H1 (cell line): ENCODE measurements at regions not wholly inside any gene's neighbourhood (a gene's known extent, or its start where the extent isn't known, plus 50 kb on each side); places are given as distances from the start of the nearest gene placed in this dataset.

Experiments
- CEBPB ChIP-seq: IDR thresholded peaks from 2 replicates; pipeline ENCODE4 v1.6.1; 2012; ENCODE audit warnings: low read depth, low read length
- CTCF ChIP-seq, 3 experiments: IDR thresholded peaks; 1 replicate in 2 of 3; 2 replicates in 1 of 3; pipeline versions ENCODE4 v1.5.1 to v1.6.1; 2011; ENCODE audit warnings: low read length in 3 of 3, mild to moderate bottlenecking in 3 of 3, inconsistent platforms in 2 of 3, low read depth in 1 of 3, moderate library complexity in 1 of 3; ENCODE audit not compliant: insufficient read depth in 1 of 3; ENCODE audit errors: control extremely low read depth in 1 of 3
- GABPA ChIP-seq: IDR thresholded peaks from 2 replicates; pipeline ENCODE4 v1.6.1; 2011; ENCODE audit warnings: mild to moderate bottlenecking, low read length, moderate library complexity, borderline replicate concordance; ENCODE audit not compliant: insufficient read depth
- MAX ChIP-seq: IDR thresholded peaks from 2 replicates; pipeline ENCODE4 v1.6.1; 2012; ENCODE audit warnings: inconsistent platforms
- RAD21 ChIP-seq, 2 experiments: IDR thresholded peaks in 1 of 2; conservative IDR thresholded peaks in 1 of 2; 2 replicates each; pipeline ENCODE4 v1.6.1; 2011; ENCODE audit warnings: low read depth in 2 of 2, low read length in 2 of 2, improper control_type of control experiment in 1 of 2, inconsistent platforms in 1 of 2, mild to moderate bottlenecking in 1 of 2, moderate library complexity in 1 of 2
- RNF2 ChIP-seq: fragments of 200-900, 300-1000 bp; sonication (generic); IDR thresholded peaks from 2 replicates; pipeline ENCODE4 v1.7.1; 2016; ENCODE audit warnings: borderline replicate concordance, low read depth, mild to moderate bottlenecking, antibody characterized with exemption, low read length; ENCODE audit not compliant: poor library complexity, severe bottlenecking; ENCODE audit errors: missing control alignments
- SP1 ChIP-seq: IDR thresholded peaks from 2 replicates; pipeline ENCODE4 v1.6.1; 2011; ENCODE audit warnings: low read depth, low read length

- TF ChIP-seq CEBPB (no peak), MAX (no peak), RAD21 (IDR thresholded peaks at IDR 0.05 in 1 of 2, conservative IDR thresholded peaks at IDR 0.05 in 1 of 2; ENCODE audit: low read depth in 2 of 2, low read length in 2 of 2) (no peak), SP1 (no peak), GABPA (no peak), RNF2 (no peak), CTCF (IDR thresholded peaks at IDR 0.05; ENCODE audit: control extremely low read depth in 1 of 3, insufficient read depth in 1 of 3, low read depth in 1 of 3, low read length in 3 of 3) (no peak)
Observed at GRCh38 chr11:116229236-116229970, 543.4 kb downstream of the BUD13 start.
